Hippocampal formation (tissue), 2 donors: ENCODE measurements at regions not wholly inside any gene's neighbourhood (a gene's known extent, or its start where the extent isn't known, plus 50 kb on each side); places are given as distances from the start of the nearest gene placed in this dataset.
"Not testable (repeated sequence)": the region's sequence is repeated elsewhere in the genome, so short reads cannot be mapped to it uniquely, and the experiment has no call there.

ENCODE experiments used
- DNase-seq, 2 donors: peaks; one replicate each; lab custom pipeline; 2025; lab: John Stamatoyannopoulos, UW

- no peak for DNase-seq
Observed at GRCh38 chr4:153936121-153936520, 147.2 kb upstream of the SFRP2 start.

DNA sequence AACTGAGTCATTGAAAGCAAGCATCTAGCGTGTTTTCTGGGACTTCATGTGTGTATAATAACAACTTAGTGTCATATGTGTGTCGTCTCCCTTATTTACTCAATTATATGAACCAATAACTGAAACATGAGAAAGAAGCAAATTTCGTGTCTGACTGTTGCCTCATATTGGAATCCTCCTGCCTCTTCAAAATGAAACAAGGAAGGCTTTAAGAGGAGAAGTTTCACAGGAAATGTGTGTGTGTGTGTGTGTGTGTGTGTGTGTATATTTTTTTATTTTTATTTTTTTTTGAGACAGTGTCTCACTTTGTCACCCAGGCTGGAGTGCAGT, 145.8 kb upstream of the SFRP2 start:
- no peak for DNase-seq

GRCh38 chr4:153933915-153934687, 145.2 kb upstream of the SFRP2 start:
- no peak for DNase-seq

DNA sequence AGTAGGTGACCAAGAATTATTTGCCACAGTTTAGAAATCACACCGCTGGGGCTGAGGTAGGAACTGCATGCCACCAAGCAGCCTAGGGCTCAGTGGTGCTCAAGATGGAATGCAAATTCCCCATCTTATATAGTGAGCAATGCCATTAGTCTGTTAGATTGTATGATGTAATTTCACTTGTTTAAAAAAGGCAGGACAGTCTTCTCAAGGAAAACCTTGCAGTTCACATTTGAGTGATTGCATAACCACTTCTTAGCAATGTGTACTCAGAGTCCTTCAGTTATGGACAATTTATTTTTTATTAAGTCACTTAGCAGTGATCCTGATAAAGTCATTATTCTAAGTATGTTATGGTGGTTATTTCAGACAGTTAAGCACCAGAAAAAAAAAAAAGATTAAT, 142.9 kb upstream of the SFRP2 start:
- no peak for DNase-seq

DNA sequence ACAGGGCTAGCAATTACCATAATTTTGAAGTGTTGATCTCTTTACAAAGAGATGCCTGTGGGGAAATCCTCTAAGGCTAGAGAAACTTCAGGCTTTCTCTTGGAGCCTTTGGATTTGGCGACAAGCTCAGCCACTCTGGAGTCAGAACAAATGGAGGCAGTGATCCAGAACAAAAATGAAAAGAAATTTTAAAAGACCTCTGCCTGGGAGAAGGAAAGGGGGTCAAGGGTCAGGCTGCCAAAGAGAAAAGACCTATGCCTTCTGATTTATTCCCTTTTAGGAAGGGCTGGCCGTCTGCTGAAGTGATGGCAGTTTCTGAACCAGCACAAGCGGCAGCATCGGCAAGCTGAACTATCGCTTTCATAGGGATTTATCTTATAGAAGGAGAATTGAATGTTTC, 140.8 kb upstream of the SFRP2 start:
- peak; percentile 13 to 39 for DNase-seq

GRCh38 chr4:153927451-153927850, 138.6 kb upstream of the SFRP2 start:
- DNase-seq: no peak

- DNase-seq: no peak
Observed at GRCh38 chr4:153922148-153922547, 133.3 kb upstream of the SFRP2 start.

GRCh38 chr4:153919667-153920066, 130.8 kb upstream of the SFRP2 start:
- no peak for DNase-seq

DNA sequence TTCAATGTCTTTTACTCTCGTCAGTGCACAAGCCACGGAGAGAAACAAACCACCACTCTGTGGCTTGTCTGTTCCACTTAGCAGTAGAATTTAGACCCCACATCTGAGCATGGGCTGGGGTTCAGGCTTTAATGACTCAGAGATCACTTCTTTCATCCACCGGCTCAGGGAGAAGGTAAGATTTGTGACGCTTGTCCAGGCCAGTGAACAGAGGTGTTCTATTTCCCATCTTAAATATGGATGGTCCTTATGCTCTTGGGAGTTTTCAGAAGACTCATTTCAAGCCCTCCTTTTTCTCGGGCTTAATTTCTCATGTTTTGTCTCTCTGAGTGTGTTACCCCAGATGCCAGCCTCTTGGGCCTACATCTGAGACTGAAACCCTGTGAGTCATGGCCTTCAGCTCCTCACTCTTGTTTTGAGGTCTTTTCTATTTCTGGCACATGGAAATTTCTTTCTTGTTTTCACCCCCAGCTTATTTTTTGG, 127.4 kb upstream of the SFRP2 start:
- DNase-seq: no peak

DNA sequence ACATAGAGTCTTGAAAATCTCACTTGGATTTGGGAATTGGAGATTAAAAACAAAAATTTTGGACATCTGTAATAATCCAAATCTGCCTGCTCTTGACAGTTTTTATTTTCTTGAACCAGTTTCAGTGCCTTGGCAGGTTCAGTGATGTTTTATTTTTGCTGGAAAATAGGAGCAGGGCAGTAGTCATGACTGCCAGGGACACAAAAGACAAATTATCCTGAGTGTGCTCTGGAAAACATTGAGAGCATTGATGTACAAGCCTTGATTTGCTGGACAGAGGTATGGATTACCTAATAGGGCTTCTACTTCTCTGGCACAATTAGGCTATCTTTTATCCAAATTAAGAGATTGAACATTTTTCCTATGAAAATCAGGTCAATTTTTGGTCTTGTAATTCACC, 123.4 kb upstream of the SFRP2 start:
- DNase-seq: peak in 1 of 2 donors; percentile 5

GRCh38 chr4:153909672-153910071, 120.8 kb upstream of the SFRP2 start:
- DNase-seq: no peak

- DNase-seq: no peak
Observed at GRCh38 chr4:153906231-153906630, 117.3 kb upstream of the SFRP2 start.

DNA sequence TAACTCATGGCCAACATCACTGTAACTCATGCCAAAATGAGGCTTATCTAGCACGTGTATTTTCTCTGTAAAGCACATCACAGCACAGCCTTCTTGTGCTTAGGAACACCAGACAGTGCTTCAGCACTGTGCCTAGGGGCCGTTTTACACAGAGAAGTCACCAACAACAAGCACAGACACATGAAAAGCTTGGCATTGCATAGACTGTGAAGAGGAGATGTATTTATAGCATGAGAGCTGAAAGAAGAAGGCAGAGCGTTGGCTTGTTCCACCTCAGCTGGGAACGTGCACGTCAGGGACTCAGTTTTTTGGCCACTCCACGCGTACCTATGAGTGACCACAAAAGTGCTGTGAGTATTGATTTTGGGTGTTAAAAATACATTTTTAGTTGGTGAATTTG, 116.3 kb upstream of the SFRP2 start:
- DNase-seq: peak in 1 of 2 donors; percentile 3

GRCh38 chr4:153904011-153904410, 115.1 kb upstream of the SFRP2 start:
- DNase-seq: no peak

GRCh38 chr4:153901220-153901619, 112.3 kb upstream of the SFRP2 start:
- no peak for DNase-seq

DNA sequence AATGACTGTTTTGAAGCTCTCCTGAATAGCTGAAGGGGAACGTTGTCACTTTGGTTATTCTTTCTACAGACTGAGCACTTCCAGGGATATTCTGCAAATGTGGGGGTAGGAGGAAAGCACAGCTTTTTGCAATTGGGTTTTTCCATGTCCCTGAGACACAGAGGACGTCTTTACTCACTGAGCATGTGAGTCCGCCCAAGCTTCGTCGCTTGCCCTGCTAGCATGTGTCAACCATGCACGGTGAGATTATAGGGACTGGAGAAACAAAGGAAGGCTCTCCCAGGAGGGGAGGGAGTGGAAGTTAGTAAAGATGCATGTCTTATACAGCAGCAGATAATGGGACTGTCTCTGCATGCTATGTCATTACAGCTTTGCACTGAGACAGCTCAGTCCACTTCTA, 111.5 kb upstream of the SFRP2 start:
- no peak for DNase-seq

DNA sequence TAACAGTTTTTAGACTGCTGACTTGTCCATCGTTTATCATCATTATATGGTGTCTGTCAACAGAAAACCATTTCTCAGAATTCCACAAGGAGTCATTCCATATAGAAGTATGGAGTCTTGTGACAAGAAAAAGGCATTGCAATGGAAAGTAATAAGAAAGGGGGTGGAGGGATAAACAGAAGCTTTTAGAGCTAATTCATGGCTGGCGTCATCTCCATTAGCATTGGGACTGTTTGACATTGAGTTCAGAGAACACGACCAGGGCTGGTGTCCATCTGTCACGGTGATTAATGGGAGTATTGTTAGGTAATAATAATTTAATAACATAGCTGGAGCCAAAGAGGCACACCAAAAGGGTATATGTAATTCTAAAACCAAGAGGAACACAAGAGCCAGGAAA, 101.9 kb upstream of the SFRP2 start:
- no peak for DNase-seq

DNA sequence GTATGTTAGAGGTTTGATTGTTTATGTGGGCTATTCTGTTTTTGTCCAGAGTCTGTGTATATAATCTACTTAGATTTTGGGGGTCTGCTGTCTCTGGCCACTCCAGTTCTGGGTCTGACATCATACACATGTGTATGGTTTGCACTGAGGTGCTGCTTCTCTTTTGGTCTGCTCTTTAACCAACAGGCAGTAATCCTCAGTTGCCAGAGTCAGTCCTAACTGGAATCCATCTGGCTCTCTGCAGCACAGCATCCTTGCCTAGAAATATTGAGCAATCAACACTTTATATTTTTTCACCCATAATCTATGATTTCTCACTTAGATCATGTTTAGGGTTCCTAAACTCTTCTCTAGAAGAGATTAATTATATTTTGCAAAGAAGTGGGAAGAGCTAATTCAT, 98.3 kb upstream of the SFRP2 start:
- no peak for DNase-seq

DNA sequence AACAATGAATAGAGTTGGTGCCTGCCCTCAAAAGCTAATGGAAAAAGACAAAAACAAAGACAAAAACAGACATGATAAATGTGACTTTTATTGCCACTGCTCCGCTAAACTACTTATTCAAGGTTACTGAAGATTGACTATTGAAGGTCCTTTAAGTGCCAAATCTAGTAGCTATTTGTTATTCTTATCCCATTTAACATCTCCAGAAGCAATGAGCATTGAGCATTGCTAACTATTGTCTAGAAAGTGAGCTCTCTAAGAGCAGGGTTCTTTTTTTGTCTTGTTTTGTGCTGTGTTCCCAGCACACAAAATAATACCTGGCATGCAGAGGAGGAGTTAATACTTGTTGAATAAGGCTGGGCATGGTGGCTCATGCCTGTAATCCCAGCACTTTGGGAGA, 95.4 kb upstream of the SFRP2 start:
- no peak for DNase-seq

- DNase-seq: no peak
Observed at GRCh38 chr4:153880983-153881382, 92.1 kb upstream of the SFRP2 start.

DNA sequence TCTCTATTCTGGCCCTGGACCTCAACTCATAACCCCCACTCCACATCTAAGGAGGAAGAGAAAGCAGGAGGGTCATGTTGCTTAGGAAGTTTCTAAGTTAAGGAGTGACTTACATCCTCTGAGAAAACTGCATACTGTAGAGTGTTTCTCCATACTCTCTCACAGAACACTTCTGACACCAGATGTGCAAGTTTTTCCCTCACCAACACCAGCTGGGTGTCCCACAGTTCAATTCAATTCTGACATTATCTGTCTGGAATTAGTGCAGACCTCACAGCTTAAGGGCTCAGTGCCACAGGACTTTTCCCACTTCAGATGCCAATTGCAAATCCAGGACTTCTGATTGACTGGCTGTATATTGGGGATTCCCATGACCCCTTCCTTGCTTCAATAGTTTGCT, 89.0 kb upstream of the SFRP2 start:
- DNase-seq: no peak

- no peak for DNase-seq
Observed at GRCh38 chr4:153873741-153874140, 84.9 kb upstream of the SFRP2 start.

- not testable (repeated sequence) for DNase-seq
Observed at GRCh38 chr4:153866766-153867165, 77.9 kb upstream of the SFRP2 start.

DNA sequence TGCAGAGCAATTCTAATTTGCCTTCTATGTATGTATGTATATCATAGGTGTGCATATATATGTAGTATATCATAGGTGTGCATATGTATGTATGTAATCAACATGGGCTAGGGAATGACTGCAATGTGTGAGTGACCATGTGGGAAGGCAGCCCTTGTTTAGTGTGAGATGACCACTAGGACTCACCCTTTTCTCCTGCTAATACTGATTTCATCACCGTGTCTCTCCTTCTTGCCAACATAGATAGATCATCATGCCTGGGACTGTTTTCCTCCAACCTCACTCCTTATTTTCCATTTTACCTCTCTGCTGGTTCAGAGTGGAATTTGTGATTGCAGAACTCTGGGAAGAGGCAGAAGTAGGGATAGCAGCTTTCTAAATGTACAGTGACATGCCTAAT, 63.6 kb upstream of the SFRP2 start:
- no peak for DNase-seq
